GM19438 (cell line): ENCODE measurements at regions not wholly inside any gene's neighbourhood (a gene's known extent, or its start where the extent isn't known, plus 50 kb on each side); places are given as distances from the start of the nearest gene placed in this dataset.
"Not testable (repeated sequence)": the region's sequence is repeated elsewhere in the genome, so short reads cannot be mapped to it uniquely, and the experiment has no call there.

Source experiments
- ATAC-seq: cut with Tn5 transposase; IDR thresholded peaks from one replicate; pipeline ENCODE4 v1.9.1; 2021; ENCODE audit warnings: low read depth; ENCODE audit not compliant: unreplicated experiment

DNA sequence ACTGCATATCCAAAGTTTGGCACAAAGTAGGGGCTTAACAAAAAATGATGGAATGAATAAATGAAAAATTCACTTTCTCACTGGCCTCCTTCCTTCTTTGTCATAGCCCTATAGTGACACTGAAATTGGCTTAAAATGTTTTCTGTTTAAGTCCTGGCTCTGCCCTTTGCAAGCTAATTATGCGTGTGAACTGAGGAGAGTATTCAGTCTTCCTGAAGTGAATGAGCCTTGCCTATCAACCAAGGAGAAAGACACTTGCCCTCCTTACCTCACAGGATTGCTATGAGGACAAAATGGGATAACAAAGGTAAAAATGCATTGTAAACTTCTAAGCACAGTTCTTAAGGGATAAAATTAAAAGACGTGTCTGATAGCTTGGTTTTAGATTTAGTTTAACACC, 729.8 kb upstream of the ANO3 start:
- ATAC-seq: no peak

DNA sequence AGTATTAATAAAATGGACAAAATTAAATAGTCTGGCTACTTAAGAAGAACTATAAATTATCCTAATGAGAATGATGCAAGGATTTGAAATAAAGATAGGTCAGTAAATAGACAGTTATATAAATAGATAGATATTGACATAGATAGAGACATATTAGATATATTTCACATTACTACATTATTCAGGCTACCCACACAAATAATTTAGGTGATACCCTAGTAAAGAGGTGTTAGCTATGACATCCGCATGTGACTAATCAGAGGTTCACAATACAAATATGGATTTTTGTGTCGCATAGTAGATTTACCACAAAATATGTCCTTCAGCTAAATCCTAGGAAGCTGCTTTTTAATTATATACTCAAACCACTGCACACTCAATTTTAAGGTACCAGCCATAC, 729.0 kb upstream of the ANO3 start:
- ATAC-seq: no peak

DNA sequence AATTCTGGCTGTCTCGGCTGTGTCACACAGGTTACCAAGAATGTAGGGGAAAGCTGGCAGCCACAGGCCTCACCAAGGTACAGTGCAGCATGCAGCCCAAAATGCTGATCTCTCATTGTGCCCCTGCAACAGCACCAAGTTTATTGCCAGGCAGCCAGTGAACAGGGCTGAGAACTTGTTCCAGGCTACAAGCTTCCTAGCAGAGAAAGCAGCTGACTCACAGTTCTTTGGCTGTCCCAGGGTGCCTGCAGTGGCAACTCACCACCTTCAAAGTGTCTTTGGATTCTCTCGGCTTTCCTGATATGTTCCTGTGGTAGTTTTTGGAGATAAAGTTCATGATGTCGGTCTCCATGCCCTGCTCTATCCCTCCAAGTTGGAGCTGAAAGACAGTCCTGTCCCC, 719.1 kb upstream of the ANO3 start:
- no peak for ATAC-seq

DNA sequence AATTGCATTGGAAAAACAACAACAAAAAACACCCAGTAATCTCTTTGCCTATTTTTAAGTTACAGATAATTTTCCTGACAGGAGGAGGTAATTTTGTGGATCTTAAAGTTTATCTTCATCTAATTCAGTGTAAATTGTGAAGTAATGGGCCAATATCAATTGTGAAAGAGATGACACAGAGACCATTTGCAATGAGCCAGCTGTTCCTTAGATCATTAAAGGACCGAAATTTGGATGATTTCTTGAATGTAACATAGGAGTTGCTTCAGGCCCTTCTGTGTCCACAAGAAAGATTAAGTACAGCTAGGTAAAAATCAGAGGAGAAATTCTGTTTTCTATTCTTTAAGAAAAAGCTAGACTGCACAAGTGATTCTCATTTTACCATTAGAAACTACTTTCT, 718.5 kb upstream of the ANO3 start:
- no peak for ATAC-seq

DNA sequence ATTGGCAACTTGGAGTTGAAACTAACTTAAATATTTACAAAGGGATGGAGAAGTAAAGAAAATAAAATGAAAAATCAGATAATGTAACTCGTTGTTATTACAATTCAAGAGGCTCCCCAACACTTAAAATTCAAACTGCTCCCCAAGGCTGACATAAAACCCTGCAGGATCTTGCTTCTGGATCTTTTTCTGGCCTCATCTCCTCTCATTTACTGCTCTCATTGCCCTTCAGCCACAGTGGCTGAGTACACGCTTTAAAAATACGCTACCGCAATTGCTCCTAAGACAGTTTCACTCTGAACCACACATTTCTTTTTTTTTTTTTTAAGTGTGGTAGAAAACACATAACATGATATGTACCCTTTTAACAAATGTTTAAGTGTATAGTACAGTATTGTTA, 718.1 kb upstream of the ANO3 start:
- ATAC-seq: no peak

DNA sequence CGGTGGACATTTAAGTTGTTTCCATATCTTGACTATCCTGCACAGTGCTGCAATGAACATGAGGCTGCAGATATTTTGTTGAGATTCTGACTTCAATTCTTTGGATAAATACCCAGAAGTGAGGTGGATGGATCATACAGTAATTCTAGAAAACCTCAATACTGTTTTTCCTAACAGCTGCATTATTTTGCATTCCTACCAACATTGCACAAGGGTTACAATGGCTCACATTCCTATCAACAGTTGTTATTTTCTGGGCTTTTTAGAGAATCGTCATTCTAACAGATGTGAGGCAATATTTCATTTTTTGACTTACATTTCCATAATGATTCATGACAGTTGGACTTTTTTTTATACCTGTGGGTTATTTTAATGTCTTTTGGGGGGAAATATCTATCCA, 716.9 kb upstream of the ANO3 start:
- no peak for ATAC-seq

DNA sequence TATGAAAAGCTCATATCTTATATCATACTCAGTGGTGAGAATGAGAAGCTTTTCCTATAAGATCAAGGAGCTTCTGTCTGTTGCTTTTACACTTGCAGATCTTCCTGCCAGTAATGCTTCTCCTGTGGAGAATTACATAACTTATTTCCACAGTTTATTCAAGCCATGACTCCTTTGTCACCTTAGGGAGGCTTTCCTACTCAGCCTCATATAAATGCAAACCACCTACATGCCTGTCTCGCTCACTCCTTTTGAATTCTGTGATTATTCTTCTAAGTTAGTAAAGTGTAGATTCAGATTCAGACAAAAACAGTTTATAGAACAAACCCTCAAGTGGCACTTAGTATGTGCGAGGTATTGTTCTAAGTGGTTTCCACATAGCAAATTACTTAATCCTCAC, 716.1 kb upstream of the ANO3 start:
- ATAC-seq: no peak

DNA sequence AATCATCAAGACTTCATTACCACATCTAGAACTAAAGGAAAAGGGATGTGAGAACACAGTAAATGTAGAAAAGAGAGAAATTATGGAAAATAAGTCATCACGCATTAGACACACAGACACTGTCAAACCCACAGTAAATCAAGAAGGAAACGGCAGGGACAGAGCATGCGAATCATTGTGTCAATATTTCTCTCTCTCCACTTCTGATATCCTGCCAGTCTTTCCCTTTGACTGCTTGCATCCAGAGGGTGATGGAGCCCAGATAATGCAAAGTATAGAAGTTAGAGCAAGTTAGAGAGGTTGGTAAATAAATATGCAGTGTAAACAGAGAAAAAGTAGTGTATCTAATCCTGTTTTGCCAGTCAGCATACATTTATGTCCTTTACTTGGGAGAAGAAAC, 706.8 kb upstream of the ANO3 start:
- ATAC-seq: no peak

DNA sequence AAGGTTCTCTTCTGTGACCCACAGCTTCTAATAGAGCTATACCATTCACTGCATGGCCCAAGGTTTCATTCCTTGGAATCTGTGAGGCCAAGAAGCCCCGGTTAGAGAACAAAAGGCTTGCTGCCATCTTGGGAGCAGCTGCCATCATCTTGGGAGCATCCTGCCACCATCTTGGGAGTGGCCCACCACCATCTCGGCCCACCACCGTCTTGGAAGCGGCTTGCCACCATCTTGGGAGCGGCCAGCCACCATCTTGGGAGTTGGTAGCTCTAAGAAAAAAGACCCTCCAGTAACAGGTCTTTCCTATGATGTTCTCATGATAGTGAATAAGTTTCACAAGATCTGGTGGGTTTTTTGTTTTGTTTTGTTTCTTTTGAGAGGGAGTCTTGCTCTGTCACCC, 703.9 kb upstream of the ANO3 start:
- ATAC-seq: no peak

DNA sequence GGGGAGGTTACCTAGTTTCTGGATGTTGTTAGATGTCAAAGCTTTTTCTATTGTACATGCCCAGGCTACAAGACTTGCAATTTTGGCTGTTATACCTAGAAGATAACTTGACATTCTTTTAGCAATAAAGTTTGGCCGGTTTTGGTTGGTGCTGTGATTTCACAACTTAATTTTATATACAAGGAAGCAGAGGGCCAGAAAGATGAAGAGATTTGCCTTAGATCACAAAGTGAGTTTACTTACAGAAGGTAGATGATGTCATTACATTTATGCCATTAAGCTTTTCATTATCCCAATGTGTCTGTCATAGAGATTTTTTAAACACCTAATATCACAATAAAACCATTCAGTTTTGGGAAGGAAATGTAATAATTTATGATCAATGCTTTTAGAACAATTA, 698.7 kb upstream of the ANO3 start:
- ATAC-seq: no peak

DNA sequence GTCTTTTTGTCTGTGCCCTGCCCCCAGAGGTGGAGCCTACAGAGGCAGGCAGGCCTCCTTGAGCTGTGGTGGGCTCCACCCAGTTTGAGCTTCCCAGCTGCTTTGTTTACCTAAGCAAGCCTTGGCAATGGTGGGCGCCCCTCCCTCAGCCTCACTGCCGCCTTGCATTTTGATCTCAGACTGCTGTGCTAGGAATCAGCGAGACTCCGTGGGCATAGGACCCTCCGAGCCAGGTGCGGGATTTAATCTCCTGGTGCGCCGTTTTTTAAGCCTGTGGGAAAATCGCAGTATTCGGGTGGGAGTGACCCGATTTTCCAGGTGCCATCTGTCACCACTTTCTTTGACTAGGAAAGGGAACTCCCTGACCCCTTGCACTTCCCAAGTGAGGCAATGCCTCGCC, 682.7 kb upstream of the ANO3 start:
- ATAC-seq: not testable (repeated sequence)

DNA sequence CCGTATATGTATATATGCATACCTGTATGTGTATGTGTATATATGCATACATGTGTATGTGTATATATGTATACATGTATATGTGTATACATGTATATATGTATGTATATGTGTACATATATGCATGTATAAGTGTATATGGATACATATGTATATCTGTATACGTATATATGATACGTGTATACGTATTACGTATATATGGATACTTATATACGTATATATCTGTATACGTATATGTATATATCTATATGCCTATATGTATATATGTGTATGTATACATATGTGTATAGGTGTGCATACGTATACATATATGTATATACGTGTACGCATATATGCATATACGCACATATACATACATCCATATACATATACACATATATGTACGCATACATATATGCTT, 681.6 kb upstream of the ANO3 start:
- ATAC-seq: no peak

DNA sequence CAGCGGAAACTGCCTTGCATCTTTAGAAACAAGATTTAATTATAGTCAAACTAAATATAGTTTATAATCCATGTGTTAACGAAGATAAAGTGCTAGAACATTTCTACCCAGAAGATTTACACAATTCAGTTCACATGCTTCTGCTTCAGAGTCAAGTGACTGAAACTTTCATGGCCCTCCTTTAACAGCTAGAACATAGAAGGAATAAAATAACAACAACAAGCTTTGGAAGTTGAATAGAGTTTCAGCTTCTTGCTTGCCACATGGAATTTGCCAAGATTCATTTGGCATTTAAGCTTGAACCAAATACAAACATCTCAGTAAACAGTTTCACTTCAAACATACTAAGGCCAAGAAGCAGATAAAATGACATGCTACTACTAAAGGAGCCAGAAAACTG, 676.3 kb upstream of the ANO3 start:
- no peak for ATAC-seq

DNA sequence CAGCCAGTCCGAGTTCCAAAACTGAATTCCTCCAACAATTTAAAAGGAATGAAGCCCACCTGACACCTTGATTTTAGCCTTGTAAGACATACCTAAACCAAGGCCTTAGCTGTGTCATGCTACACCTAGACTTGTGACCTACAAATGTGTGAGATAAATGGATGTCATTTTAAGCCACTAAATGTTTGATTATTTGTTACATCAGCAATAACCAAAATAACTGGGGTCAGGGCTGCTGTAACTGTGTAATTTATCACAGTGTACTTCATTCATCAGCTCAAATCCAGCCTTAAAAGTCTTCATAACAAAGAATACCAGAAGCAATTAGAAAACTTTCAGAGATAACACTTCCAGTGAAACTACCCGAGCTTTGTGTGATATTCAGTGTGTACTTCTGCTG, 673.0 kb upstream of the ANO3 start:
- no peak for ATAC-seq

DNA sequence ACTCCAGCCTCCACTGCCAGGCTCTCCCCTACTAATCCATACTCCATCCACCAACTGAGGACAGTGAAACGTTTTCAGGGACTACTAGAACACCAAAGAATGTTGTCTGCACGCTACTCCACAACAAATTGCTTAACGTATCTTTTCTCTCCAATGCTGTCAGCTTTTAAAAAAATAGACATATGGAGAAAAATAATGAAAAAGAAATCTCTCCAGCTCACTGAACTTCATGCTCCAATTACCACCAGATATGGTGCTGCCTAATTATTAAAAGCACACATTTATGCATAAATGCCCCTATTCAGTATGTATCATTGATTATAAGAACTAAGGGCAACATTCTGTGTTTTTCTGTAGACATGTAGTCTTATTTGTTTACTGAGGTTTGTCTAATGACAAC, 672.2 kb upstream of the ANO3 start:
- ATAC-seq: no peak

DNA sequence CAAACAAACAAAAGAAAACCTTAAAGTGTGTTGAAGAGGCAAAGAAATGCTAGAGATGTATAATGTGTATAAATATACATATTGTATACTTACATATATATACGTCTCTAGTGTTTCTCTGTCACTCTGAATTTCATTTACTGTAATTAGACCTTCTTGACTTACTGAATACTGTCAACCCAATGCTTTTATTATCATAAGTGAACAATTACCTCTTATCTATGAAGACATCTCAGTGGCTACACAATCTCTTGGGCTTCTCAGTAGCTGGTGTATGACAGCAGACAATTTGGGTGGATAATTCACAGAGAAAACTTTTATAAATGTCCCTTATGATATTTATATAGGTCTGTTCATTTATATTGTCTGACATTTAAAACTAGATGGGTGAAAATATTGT, 664.1 kb upstream of the ANO3 start:
- ATAC-seq: no peak

DNA sequence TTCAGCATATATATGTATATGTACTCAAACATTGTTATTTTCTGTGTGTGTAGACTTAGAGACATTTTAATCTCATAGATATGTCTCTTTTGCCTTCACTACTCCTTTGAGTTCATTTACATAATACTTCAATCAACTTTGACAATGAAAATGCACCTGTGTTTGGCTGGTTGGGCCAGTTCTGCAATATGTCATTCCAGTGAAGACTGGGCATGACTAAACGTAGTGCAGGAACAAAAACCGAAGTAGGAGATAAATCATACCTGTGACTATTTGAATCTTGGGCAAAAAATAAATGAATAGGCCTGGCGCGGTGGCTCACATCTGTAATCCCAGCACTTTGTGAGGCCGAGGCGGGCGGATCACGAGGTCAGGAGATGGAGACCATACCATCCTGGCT, 640.0 kb upstream of the ANO3 start:
- no peak for ATAC-seq

DNA sequence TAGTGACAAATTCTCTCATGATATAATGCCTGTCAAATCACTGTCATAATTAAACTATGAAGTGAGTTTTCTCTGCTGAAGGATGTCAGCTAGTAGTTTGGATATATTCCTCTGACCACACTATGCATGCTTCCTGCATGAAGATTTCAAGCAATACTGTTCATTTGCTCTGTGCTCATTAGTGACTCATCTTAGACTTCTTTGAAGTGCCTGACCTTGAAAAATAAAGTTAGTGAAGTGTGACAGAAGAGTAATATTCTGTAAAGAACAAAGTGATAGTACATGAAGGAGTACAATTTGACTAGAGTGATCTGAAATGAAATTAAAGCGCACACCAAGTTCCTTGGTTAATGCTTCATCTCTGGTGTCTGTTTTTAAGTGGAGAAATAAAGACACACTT, 629.5 kb upstream of the ANO3 start:
- ATAC-seq: no peak

DNA sequence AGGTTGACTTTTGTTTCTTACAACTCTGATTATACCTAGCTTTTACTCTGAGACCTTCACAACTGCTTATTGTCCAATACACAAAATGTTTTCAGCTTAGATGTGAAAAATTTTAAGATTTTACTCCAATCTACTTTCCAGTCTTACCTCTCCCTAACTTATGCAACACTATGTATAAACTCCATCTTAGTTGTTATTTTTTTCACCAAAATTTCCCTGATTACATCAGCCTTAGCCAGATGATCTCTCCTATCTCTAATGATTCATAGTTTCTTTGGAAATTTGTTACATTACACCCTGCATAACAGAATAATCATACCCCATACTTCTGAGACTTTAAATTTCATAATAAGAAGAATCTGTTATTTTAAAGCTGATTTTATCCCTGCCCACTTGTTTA, 621.0 kb upstream of the ANO3 start:
- no peak for ATAC-seq

DNA sequence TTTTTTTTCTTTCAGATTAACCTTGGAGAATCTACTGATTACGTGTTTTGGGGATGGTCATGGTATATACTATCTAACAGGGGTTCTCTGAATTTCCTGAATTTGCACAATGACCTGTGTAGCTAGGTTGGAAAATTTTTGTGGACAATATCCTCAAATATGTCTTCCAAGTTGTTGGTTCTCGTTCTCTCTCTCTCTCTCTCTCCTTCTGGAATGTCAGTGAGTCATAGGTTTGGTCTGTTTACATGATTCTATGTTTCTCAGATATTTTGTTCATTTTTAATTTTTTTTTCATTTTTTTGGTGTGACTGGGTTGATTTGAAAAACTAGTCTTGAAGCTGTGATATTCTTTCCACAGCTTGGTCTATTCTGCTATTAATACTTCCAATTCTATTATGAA, 604.0 kb upstream of the ANO3 start:
- no peak for ATAC-seq

DNA sequence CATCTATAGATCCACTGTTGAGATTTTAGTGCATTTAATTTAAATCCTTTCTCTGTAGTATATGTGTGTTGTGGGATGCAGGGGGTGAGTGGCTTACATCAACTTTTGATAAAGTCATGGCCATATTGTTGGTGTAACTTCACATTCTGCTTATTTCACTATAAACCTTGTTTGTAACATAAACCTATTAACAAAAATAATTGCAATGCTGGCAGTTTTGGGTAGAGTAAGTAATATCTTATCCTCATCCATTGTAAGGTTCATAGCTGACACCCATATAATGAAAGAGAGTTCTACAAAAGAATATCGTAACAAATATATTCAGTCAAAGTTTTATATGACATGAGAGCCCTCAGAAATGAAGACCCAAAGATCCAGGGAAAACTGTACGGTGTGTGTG, 601.7 kb upstream of the ANO3 start:
- no peak for ATAC-seq

DNA sequence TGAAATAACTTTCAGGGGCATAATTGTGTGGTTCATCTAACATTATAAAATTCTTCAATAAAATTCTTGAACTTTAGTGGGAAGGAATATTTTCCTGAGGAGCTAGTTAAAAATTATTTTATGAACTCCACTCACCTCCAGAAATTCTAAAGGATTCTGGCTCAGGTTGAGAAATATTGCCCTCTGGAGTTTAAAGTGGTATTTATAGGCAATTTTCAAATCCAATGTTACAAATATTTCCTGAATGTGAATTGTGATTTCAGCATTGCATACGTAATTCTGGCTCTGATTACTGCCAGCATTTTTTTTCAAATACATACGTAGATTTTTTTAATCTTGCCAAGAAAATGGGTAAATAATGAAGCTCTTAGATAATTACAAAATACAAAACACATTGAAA, 598.2 kb upstream of the ANO3 start:
- no peak for ATAC-seq

DNA sequence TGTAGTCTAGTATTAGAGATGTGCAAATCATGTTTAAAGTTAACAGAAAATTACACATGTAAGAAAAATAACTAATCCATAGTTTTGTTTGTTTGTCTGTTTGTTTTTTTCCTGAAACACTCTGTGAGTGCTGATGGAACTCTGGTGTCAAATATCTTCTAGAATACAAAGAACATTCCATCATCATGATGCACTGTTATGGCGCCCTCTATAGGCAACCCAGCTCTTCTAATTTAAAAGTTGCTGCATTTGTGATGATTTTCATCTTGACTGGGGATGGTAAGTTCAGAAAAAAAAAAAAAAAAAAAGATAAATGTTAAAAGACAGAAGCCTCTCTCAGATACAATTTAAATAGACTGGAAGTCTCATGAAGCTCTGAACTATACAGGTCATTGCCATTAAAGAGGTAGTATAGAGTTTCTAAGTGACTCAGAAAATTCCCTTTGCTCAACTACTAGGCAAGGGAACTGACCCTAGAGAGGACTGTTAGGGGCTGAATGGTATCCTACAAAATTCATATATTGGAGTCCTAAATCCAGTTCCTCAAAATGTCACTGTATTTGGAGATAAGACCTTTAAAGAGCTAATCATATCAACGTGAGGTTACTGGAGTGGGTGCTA, 597.2 kb upstream of the ANO3 start:
- ATAC-seq: no peak
